OCI-LY7 (cell line): ENCODE measurements at regions not wholly inside any gene's neighbourhood (a gene's known extent, or its start where the extent isn't known, plus 50 kb on each side); places are given as distances from the start of the nearest gene placed in this dataset.

Source experiments
- BruUV-seq: library from RNA; stranded (reverse); fragments of 400-500 nt; replicated peaks from 2 replicates; lab custom pipeline; 2021; lab: Mats Ljungman, UMichigan
- CTCF ChIA-PET: fragments of 300-600 bp; sonication (Branson Sonifier 250); formaldehyde crosslinking; loops from one replicate; lab custom pipeline; 2022; ENCODE audit warnings: antibody characterized with exemption; ENCODE audit not compliant: unreplicated experiment; lab: Charles Lee
- POLR2A ChIA-PET: fragments of 300-600 bp; sonication (Branson Sonifier 250); formaldehyde crosslinking; loops from one replicate; lab custom pipeline; 2022; ENCODE audit warnings: antibody characterized with exemption; lab: Charles Lee
- DNase-seq: peaks from one replicate; pipeline ENCODE4 v3.0.0-alpha.2; 2015; ENCODE audit warnings: low spot score
- H2AFZ ChIP-seq: fragments of 200-600 bp; sonication (generic), shearing (Covaris generic); 2 replicates; pipeline ENCODE4 v1.6.1; 2014; ENCODE audit warnings: mild to moderate bottlenecking, antibody characterized with exemption, low read length, moderate library complexity
- H3K27ac ChIP-seq: fragments of 200-600 bp; sonication (generic); 2 replicates; pipeline ENCODE4 v1.5.1; 2014; ENCODE audit warnings: mixed run types, low read depth, mild to moderate bottlenecking, moderate library complexity, low read length, inconsistent platforms; ENCODE audit not compliant: poor library complexity, severe bottlenecking
- H3K36me3 ChIP-seq: fragments of 200-600 bp; sonication (generic); 2 replicates; pipeline ENCODE4 v1.6.1; 2014; ENCODE audit warnings: mild to moderate bottlenecking, antibody characterized with exemption, low read length, moderate library complexity, mixed read lengths; ENCODE audit not compliant: insufficient read depth
- H3K4me1 ChIP-seq: fragments of 200-600 bp; sonication (generic); 2 replicates; pipeline ENCODE4 v1.5.1; 2014; ENCODE audit warnings: mild to moderate bottlenecking, low read length; ENCODE audit not compliant: insufficient read depth, poor library complexity, severe bottlenecking
- H3K4me2 ChIP-seq: fragments of 200-600 bp; sonication (generic); 2 replicates; pipeline ENCODE4 v1.6.1; 2014; ENCODE audit warnings: mild to moderate bottlenecking, low read length
- H3K4me3 ChIP-seq: fragments of 200-600 bp; sonication (generic); 2 replicates; pipeline ENCODE4 v1.5.1; 2014; ENCODE audit warnings: mild to moderate bottlenecking, low read depth, low read length; ENCODE audit not compliant: poor library complexity, severe bottlenecking
- H3K79me2 ChIP-seq: fragments of 200-600 bp; sonication (generic); 2 replicates; pipeline ENCODE4 v1.6.1; 2016; ENCODE audit warnings: low read depth, mild to moderate bottlenecking, low read length, moderate library complexity, mixed read lengths; ENCODE audit not compliant: insufficient read depth
- H3K9me2 ChIP-seq: fragments of 200-600 bp; sonication (generic); 2 replicates; pipeline ENCODE4 v1.6.1; 2016; ENCODE audit warnings: mild to moderate bottlenecking, low read length, mixed read lengths; ENCODE audit not compliant: insufficient read depth
- H3K9me3 ChIP-seq: fragments of 200-600 bp; sonication (generic); 2 replicates; pipeline ENCODE4 v1.6.1; 2014; ENCODE audit warnings: mild to moderate bottlenecking, mixed run types, low read length, mixed read lengths
- H4K20me1 ChIP-seq: fragments of 200-600 bp; sonication (generic); 2 replicates; pipeline ENCODE4 v1.6.1; 2014; ENCODE audit warnings: mild to moderate bottlenecking, antibody characterized with exemption, low read length, moderate library complexity, mixed read lengths; ENCODE audit not compliant: insufficient read depth
- EZH2phosphoT487 ChIP-seq: fragments of 200-600 bp; sonication (generic); IDR thresholded peaks from 2 replicates; pipeline ENCODE4 v1.6.1; 2018; ENCODE audit warnings: low read depth, borderline replicate concordance, mild to moderate bottlenecking, mixed run types, antibody characterized with exemption, low read length, moderate library complexity, mixed read lengths
- intact Hi-C: fragments of 100-400 bp; cut with micrococcal nuclease; formaldehyde crosslinking; loops from one replicate; pipeline ENCODE4 v1.10.0; 2022; ENCODE audit not compliant: unreplicated experiment
- TF ChIP-seq, protein P1 (sequence below): fragments of 200-600 bp; sonication (generic); conservative IDR thresholded peaks from 2 replicates; pipeline ENCODE4 v1.5.1; 2014; ENCODE audit warnings: mild to moderate bottlenecking, antibody characterized with exemption, low read length, moderate library complexity, mixed read lengths

GRCh38 chr21:24045373-24045772 lies 1561.9 kb downstream of the MRPL39 start:
- Histone ChIP-seq H3K79me2 (no peaks in the 10 kb centered on the region), H3K9me3 (peaks cover 42% of the 10 kb centered on the region), H3K4me1 (no peaks in the 10 kb centered on the region), H2AFZ (no peak overlapping the region), H3K27ac (no peak overlapping the region), H3K4me2 (no peak overlapping the region), H3K36me3 (no peaks in the 10 kb centered on the region), H4K20me1 (no peaks in the 10 kb centered on the region), H3K4me3 (no peak overlapping the region), H3K9me2 (no peaks in the 10 kb centered on the region)
- no TSS peak for BruUV-seq
- TF ChIP-seq EZH2phosphoT487: no peak
- TF ChIP-seq, protein P1, sequence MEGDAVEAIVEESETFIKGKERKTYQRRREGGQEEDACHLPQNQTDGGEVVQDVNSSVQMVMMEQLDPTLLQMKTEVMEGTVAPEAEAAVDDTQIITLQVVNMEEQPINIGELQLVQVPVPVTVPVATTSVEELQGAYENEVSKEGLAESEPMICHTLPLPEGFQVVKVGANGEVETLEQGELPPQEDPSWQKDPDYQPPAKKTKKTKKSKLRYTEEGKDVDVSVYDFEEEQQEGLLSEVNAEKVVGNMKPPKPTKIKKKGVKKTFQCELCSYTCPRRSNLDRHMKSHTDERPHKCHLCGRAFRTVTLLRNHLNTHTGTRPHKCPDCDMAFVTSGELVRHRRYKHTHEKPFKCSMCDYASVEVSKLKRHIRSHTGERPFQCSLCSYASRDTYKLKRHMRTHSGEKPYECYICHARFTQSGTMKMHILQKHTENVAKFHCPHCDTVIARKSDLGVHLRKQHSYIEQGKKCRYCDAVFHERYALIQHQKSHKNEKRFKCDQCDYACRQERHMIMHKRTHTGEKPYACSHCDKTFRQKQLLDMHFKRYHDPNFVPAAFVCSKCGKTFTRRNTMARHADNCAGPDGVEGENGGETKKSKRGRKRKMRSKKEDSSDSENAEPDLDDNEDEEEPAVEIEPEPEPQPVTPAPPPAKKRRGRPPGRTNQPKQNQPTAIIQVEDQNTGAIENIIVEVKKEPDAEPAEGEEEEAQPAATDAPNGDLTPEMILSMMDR: no peak
- intact Hi-C loops: no loop called here
- DNase-seq: no peak
- POLR2A ChIA-PET: interaction anchor here (0.7 kb wide), 2 partner anchors 163 to 412 kb away, joined by 3 to 7 read pairs; no protein-coding TSS in a partner anchor
- CTCF ChIA-PET: no interaction called here

DNA sequence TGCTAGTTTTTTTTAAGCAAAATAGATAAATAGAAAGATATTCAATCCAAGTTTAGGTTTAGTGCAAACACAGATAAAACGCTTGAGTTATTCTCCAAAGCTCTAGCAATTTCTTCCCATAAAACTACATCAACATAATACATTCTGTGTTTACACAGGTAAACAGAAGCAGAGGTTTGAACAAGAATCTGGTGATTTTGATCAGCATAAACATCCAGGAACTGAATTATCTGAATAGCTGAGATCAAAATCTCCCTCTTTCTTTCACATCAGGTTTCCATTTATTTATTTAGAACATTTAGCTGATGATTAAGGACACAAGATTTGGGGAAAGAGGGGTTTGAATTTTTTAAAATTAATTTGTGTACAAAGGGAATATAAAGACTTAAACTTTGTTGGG lies 1564.6 kb downstream of the MRPL39 start:
- intact Hi-C loops: no loop called here
- TF ChIP-seq, protein P1: no peak
- no peak for TF ChIP-seq EZH2phosphoT487
- CTCF ChIA-PET: no interaction called here
- no peak overlapping the region for H3K4me2 ChIP-seq
- POLR2A ChIA-PET: no interaction called here
- no peak overlapping the region for H3K27ac ChIP-seq
- no peak overlapping the region for H2AFZ ChIP-seq
- H3K79me2 ChIP-seq: no peaks in the 10 kb centered on the region
- H3K4me3 ChIP-seq: no peak overlapping the region
- H3K9me2 ChIP-seq: no peaks in the 10 kb centered on the region
- no peaks in the 10 kb centered on the region for H4K20me1 ChIP-seq
- H3K9me3 ChIP-seq: peaks cover 26% of the 10 kb centered on the region
- no TSS peak for BruUV-seq
- no peak for DNase-seq
- no peaks in the 10 kb centered on the region for H3K36me3 ChIP-seq
- H3K4me1 ChIP-seq: no peaks in the 10 kb centered on the region

GRCh38 chr21:24032709-24033232 lies 1574.5 kb downstream of the MRPL39 start:
- DNase-seq: no peak
- BruUV-seq: no TSS peak
- H3K27ac ChIP-seq: no peak overlapping the region
- no peaks in the 10 kb centered on the region for H3K9me2 ChIP-seq
- H3K4me2 ChIP-seq: no peak overlapping the region
- H2AFZ ChIP-seq: no peak overlapping the region
- no peaks in the 10 kb centered on the region for H3K79me2 ChIP-seq
- TF ChIP-seq EZH2phosphoT487: no peak
- TF ChIP-seq, protein P1: no peak
- H3K9me3 ChIP-seq: peaks cover 37% of the 10 kb centered on the region
- intact Hi-C loops: no loop called here
- H3K36me3 ChIP-seq: no peaks in the 10 kb centered on the region
- no peak overlapping the region for H3K4me3 ChIP-seq
- no peaks in the 10 kb centered on the region for H4K20me1 ChIP-seq
- ChIA-PET CTCF (no interaction called here), POLR2A (no interaction called here)
- H3K4me1 ChIP-seq: no peaks in the 10 kb centered on the region
